Umbilical cord (tissue), 1 donor: ENCODE measurements at regions not wholly inside any gene's neighbourhood (a gene's known extent, or its start where the extent isn't known, plus 50 kb on each side); places are given as distances from the start of the nearest gene placed in this dataset.
A peak's percentile ranks its signal among the peaks of the same experiment; 100 is the strongest.
"Not testable (repeated sequence)": the region's sequence is repeated elsewhere in the genome, so short reads cannot be mapped to it uniquely, and the experiment has no call there.

Experiments used
- DNase-seq: peaks from one replicate; pipeline ENCODE4 v3.0.0-alpha.2; 2015; ENCODE audit warnings: low spot score

DNA sequence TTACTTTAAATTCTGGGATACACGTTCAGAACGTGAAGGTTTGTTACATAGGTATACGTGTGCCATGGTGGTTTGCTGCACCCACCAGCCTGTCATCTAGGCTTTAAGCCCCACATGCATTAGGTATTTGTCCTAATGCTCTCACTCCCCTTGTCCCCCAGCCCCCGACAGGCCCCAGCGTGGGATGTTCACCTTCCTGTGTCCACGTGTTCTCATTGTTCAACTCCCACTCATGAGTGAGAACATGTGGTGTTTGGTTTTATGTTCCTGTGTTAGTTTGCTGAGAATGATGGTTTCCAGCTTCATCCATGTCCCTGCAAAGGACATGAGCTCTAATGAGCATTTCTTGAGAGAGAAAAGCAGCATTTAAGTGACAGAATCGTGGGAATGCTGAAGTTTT, 726.6 kb downstream of the TDRD15 start:
- DNase-seq, result not testable (repeated sequence)

DNA sequence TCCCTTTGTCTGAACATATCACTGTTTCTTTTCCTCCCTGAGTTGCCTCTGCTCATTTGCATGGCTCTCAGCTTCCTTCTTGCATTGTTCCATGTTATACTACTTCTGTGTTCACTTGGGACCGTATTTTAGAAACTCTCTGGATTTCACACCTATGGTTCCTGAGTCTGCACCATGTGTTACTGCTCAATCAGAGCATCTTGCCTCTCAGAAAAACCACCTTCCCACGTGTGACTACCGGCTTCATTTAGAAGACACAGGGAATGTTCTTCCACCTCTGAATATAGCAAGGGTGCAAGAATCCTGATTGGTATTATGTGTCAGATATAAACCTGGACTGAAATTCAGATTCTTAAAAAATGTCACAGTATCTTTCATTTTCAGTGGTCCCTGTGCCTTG, 731.2 kb downstream of the TDRD15 start:
- no peak for DNase-seq

- DNase-seq, result no peak
These were observed 732.9 kb downstream of the TDRD15 start for GRCh38 chr2:21856708-21857107.

DNA sequence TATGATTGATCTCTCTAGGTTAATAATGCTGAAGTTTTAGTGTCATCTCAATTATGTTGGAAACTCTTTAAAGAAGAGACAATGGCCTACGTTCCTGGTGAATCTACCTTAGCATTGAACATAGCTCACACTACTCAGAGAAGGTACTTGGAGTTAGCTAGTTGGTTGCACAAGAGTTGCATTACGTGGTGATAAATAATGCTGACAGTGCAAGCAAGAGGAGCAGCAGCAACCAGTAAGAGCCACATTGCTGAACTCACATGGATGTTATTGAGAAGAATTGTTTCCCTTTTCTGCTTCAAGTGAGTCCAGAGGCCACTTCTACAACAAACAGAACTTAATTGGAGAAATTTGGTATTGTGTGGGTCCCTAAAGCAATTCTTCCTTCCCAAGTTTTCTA, 737.1 kb downstream of the TDRD15 start:
- no peak for DNase-seq

DNA sequence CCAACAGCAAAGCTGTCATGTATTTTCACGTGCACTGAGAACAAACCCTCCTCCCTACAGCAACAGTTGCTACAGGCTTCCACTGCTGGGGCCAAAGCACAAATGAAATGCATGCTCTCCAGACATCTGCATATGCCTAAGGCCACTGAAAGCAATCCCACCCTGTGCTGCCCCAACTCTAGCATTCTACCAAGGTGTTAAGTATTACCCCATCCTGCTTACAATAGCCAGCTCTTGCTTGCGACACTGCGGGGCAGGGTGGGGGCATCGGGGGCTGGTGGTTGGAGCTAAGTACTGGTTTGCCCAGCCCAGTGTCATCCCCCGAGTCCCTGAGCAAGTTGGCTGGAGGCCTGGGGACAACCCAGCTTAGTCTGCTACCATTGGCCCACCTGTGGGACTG, 742.5 kb downstream of the TDRD15 start:
- DNase-seq, result no peak

- DNase-seq, result no peak
These were observed 764.1 kb downstream of the TDRD15 start for GRCh38 chr2:21887881-21888280.

GRCh38 chr2:21890041-21890440, 766.3 kb downstream of the TDRD15 start:
- DNase-seq, result no peak

DNA sequence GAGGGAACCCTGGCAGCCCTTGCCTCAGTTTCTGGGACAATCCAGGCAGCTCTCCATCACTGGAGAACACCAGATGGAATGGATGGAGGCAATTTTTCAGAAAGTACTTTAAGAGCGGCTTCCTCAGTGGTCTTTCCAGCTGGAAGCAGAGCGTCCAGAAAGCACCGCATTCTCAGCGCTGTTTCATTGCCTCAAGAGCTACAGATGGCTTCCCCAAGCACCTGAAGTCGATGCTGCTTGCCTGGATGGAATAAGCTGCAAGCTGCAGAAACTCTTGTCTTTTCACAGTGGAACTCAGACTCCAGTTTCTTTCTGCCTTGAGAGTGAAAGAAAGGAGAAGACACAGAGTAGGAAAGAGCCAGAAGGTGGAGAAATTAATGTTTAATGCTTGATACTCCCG, 766.9 kb downstream of the TDRD15 start:
- DNase-seq, result no peak

- no peak for DNase-seq
These were observed 767.4 kb downstream of the TDRD15 start for GRCh38 chr2:21891191-21891590.

- DNase-seq, result no peak
These were observed 768.4 kb downstream of the TDRD15 start for GRCh38 chr2:21892140-21892539.

- DNase-seq, result no peak
These were observed 771.4 kb downstream of the TDRD15 start for GRCh38 chr2:21895200-21895599.

- DNase-seq, result not testable (repeated sequence)
These were observed 785.1 kb downstream of the TDRD15 start for GRCh38 chr2:21908712-21909380.

- DNase-seq, result no peak
These were observed 787.2 kb downstream of the TDRD15 start for GRCh38 chr2:21910832-21911507.

DNA sequence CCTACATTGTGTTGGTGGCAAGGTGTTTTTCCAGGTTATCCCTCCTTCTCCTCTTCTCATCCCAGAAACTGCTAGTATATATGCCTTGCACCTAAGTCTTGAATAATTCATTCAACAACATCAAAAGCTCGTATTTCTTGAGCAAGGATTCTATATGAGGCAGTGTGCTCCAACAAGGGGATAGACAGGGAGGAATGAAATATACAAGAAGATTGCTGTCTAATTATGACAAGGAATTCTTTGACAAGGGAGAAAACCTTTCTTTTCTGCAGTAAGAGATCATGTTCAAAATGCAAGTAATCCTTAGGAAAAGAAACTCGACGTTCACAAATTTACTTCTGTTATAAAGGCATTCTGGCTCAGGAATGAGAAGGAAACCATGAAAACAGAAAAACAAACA, 788.6 kb downstream of the TDRD15 start:
- DNase-seq, result no peak

DNA sequence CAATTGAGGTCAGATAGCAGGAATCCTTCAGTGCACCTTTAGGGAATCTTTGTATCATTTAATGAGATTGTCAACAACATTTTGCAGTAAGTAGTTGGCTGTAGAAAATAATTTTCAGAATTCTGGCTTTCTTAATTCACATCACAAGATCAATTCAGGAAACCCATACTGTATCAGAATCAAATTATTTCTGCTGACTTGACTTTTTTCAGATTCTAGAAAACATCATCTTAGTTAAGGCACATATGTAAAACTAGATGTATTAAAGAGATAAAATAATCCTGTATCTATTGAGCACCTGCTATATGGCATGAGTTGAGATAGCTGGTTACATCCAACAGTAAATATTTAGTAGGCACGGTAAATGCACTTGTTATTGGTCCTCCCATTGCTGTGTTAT, 791.4 kb downstream of the TDRD15 start:
- DNase-seq, result no peak

DNA sequence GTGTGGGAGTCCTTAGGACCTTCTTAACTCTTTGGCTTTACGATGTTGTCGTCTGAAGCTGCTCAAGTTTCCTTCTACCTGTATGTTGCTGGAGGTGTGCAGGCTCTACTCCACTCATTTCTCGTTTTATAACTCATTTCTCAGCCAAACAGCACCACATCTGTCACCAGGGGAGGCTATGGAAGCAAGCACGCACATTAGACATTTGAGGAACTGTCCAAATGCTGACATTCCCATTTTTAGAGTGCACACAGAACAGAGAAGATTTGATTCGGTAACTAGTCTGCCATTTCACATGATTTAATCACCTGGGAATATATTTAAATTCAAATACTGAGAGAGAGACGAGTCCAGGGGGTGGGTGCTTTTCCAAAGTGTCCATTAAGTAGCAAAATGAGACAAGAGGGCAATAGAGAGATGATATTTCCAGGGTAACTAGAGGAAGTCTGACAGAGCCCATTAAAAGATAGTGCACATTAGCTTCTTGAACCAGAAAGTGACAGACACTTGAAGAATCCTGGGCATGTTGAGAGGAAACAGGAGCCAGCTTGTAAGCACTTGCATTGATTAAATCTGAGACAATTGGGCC, 793.3 kb downstream of the TDRD15 start:
- peak; percentile 36 for DNase-seq

- no peak for DNase-seq
These were observed 797.0 kb downstream of the TDRD15 start for GRCh38 chr2:21920721-21921120.

- no peak for DNase-seq
These were observed 801.0 kb downstream of the TDRD15 start for GRCh38 chr2:21924640-21925285.

- no peak for DNase-seq
These were observed 804.5 kb downstream of the TDRD15 start for GRCh38 chr2:21928292-21928691.

- peak; percentile 42 for DNase-seq
These were observed 806.5 kb downstream of the TDRD15 start for GRCh38 chr2:21930226-21930625.

DNA sequence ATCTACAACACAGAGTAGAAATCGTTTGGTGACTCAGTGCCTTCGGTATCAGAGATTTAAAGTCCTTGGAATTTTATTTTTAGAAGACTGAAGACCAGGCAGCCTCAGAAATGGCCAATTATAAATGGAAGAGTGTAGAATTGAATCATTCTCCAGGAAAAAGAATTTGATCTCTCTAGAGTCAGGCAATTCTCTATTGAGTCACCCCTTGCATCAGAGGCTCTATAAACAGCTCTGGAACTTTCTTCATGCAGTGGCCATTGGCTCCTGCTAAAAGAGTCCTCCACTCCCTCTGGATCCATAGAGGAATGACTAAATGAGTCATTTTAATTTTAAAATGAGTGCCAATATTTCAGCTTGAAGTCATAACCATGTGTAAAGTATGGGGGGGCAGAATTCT, 816.2 kb downstream of the TDRD15 start:
- no peak for DNase-seq

DNA sequence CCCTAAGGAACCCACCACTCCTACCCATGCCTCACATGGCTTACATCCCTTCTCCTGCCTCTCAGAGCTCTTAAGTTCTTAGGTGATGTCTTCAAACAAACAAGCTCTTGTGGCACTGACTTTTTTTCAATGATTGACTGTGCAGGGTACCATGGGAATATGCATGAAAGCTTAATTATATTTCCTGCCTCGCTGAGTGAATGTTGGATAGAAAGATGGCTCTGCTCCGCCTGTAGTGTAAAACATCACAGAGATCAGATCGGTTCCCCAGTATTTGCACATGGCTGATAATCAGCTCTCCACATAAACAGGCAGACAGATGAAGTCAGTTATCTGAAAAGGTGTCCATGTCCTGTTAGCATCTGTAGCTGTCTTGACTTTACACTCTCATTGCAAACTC, 820.8 kb downstream of the TDRD15 start:
- DNase-seq, result no peak

DNA sequence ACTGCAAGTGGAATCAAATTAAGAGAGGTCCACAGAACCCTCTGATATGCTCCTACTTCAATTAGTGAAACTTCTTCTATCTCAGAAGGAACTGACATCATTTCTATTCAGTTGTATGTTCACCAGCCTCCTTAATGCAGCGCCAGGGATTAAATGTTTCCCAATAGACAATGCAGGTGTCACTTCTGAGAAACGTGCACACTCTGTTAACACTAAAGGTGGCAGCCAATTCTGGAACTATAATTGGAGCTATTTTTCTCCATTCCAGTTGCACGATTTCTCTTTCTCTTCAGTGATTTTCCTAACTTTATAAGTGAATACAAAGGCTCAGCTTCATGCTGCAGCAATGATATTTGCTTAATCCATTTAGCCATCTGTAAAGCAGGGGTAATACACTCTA, 821.9 kb downstream of the TDRD15 start:
- DNase-seq, result no peak
